NB4 (cell line): ENCODE measurements at regions not wholly inside any gene's neighbourhood (a gene's known extent, or its start where the extent isn't known, plus 50 kb on each side); places are given as distances from the start of the nearest gene placed in this dataset.

Experiments
- DNase-seq: peaks from one replicate; pipeline ENCODE4 v3.0.0; 2010; ENCODE audit warnings: low read depth
- H3K4me3 ChIP-seq: one replicate; pipeline ENCODE4 v1.5.1; 2011; ENCODE audit warnings: mild to moderate bottlenecking, low read depth, low read length, moderate library complexity
- MYC ChIP-seq: IDR thresholded peaks from 2 replicates; pipeline ENCODE4 v1.6.1; 2011; ENCODE audit warnings: low read depth, low read length
- POLR2A ChIP-seq: IDR thresholded peaks from 2 replicates; pipeline ENCODE4 v1.6.1; 2011; ENCODE audit warnings: mild to moderate bottlenecking; ENCODE audit not compliant: insufficient read length; ENCODE audit errors: extremely low read depth
- TF ChIP-seq, protein P1 (sequence below): IDR thresholded peaks from one replicate; pipeline ENCODE4 v1.5.1; 2012; ENCODE audit warnings: low read depth, low read length
- TF ChIP-seq, protein P2 (sequence below): IDR thresholded peaks from 2 replicates; pipeline ENCODE4 v1.6.1; 2011; ENCODE audit warnings: low read depth, low read length

DNA sequence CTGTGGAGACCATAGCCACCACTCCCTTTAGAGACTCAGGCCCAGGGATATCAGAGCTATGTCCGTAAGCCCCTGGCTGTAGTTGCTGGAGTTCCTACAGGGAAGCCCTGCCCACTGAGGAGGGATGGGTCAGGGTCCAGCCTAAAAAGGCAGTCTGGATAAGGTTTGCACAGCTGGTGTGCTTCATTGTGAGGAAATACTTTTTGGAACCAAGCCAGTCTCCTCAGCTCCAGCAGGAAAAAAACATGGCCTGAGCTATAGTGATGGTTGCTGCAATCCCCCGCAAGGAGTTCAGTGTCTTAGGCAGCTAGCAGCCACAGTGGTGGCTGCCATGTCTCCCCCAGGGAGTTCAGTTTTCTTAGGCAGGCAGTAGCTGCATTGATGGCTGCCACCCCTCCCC lies 52.6 kb upstream of the CYP2C8 start:
- H3K4me3 ChIP-seq = no peak overlapping the region
- TF ChIP-seq POLR2A (no peak), MYC (no peak)
- TF ChIP-seq, protein P1, sequence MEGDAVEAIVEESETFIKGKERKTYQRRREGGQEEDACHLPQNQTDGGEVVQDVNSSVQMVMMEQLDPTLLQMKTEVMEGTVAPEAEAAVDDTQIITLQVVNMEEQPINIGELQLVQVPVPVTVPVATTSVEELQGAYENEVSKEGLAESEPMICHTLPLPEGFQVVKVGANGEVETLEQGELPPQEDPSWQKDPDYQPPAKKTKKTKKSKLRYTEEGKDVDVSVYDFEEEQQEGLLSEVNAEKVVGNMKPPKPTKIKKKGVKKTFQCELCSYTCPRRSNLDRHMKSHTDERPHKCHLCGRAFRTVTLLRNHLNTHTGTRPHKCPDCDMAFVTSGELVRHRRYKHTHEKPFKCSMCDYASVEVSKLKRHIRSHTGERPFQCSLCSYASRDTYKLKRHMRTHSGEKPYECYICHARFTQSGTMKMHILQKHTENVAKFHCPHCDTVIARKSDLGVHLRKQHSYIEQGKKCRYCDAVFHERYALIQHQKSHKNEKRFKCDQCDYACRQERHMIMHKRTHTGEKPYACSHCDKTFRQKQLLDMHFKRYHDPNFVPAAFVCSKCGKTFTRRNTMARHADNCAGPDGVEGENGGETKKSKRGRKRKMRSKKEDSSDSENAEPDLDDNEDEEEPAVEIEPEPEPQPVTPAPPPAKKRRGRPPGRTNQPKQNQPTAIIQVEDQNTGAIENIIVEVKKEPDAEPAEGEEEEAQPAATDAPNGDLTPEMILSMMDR = no peak
- TF ChIP-seq, protein P2, sequence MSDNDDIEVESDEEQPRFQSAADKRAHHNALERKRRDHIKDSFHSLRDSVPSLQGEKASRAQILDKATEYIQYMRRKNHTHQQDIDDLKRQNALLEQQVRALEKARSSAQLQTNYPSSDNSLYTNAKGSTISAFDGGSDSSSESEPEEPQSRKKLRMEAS = no peak
- no peak for DNase-seq
